Hematopoietic multipotent progenitor cell treated with erythropoietin and hydrocortisone succinate and interleukin-3 and kit ligand, for 4 days (in vitro differentiated cells): ENCODE measurements at regions not wholly inside any gene's neighbourhood (a gene's known extent, or its start where the extent isn't known, plus 50 kb on each side); places are given as distances from the start of the nearest gene placed in this dataset.
"Not testable (repeated sequence)": the region's sequence is repeated elsewhere in the genome, so short reads cannot be mapped to it uniquely, and the experiment has no call there.

Experiments used
- DNase-seq: peaks from one replicate; pipeline ENCODE4 v3.0.0-alpha.2; 2015

- DNase-seq = no peak
Measured at GRCh38 chr5:72760259-72760658, 56.2 kb upstream of the TNPO1 start.

GRCh38 chr5:72752909-72753308 lies 63.6 kb upstream of the TNPO1 start:
- DNase-seq = no peak

- DNase-seq = no peak
Measured at GRCh38 chr5:72749362-72749997, 67.0 kb upstream of the TNPO1 start.

GRCh38 chr5:72747826-72748225 lies 68.6 kb upstream of the TNPO1 start:
- no peak for DNase-seq

GRCh38 chr5:72746736-72747135 lies 69.7 kb upstream of the TNPO1 start:
- DNase-seq = no peak

- no peak for DNase-seq
Measured at GRCh38 chr5:72744136-72744535, 72.3 kb upstream of the TNPO1 start.

- DNase-seq = no peak
Measured at GRCh38 chr5:72741805-72742204, 74.7 kb upstream of the TNPO1 start.

- no peak for DNase-seq
Measured at GRCh38 chr5:72733810-72734209, 82.7 kb upstream of the TNPO1 start.

GRCh38 chr5:72723581-72723980 lies 92.9 kb upstream of the TNPO1 start:
- no peak for DNase-seq

- no peak for DNase-seq
Measured at GRCh38 chr5:72722792-72723452, 93.5 kb upstream of the TNPO1 start.

- DNase-seq = no peak
Measured at GRCh38 chr5:72721844-72722243, 94.6 kb upstream of the TNPO1 start.

- DNase-seq = no peak
Measured at GRCh38 chr5:72720205-72720604, 96.3 kb upstream of the TNPO1 start.

GRCh38 chr5:72711351-72711750 lies 105.1 kb upstream of the TNPO1 start:
- DNase-seq = no peak

- DNase-seq = no peak
Measured at GRCh38 chr5:72709341-72709740, 107.1 kb upstream of the TNPO1 start.

GRCh38 chr5:72705178-72705577 lies 111.3 kb upstream of the TNPO1 start:
- no peak for DNase-seq

- no peak for DNase-seq
Measured at GRCh38 chr5:72703876-72704275, 112.6 kb upstream of the TNPO1 start.

- no peak for DNase-seq
Measured at GRCh38 chr5:72702881-72703434, 113.5 kb upstream of the TNPO1 start.

- DNase-seq = not testable (repeated sequence)
Measured at GRCh38 chr5:72702105-72702504, 114.4 kb upstream of the TNPO1 start.

- no peak for DNase-seq
Measured at GRCh38 chr5:72698481-72698880, 118.0 kb upstream of the TNPO1 start.

- no peak for DNase-seq
Measured at GRCh38 chr5:72697622-72698021, 118.8 kb upstream of the TNPO1 start.

- DNase-seq = no peak
Measured at GRCh38 chr5:72695659-72696058, 120.8 kb upstream of the TNPO1 start.

GRCh38 chr5:72694856-72695255 lies 121.6 kb upstream of the TNPO1 start:
- no peak for DNase-seq

- no peak for DNase-seq
Measured at GRCh38 chr5:72693546-72694205, 122.8 kb upstream of the TNPO1 start.
